Ovary (tissue), 3 donors: ENCODE measurements at regions not wholly inside any gene's neighbourhood (a gene's known extent, or its start where the extent isn't known, plus 50 kb on each side); places are given as distances from the start of the nearest gene placed in this dataset.

ENCODE experiments used
- POLR2A ChIP-seq: fragments of 450-650 bp; IDR thresholded peaks from one replicate; pipeline ENCODE4 v1.6.1; 2017; ENCODE audit warnings: antibody characterized with exemption, mild to moderate bottlenecking, moderate library complexity
- TF ChIP-seq, protein P1 (sequence below), 3 donors: fragments of 450-650 bp in 2 of 3; fragments of 200-600 bp in 1 of 3; IDR thresholded peaks; one replicate each; pipeline versions ENCODE4 v1.5.1 to v1.8.0; 2016 to 2022; ENCODE audit warnings: antibody characterized with exemption in 3 of 3, mild to moderate bottlenecking in 1 of 3
- donor health status: DM: no; HTN: no; CAD: no.

DNA sequence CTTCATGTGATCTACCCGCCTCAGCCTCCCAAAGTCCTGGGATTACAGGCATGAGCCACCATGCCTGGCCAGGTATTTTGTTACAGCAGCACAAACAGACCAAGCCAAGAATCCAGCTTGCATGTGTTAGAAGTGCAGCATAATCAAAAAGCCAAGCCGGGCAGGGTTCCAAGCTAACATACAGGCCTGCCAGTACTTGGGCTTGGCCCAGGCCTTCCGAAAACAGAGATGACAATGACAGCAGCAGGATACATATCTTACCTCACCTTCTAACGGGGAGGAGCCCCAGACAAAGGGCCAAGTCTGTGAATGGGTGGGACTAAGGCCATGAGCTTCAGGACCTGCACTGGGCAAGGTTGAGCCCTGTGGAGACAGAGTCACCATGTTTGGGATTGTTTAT, 91.4 kb upstream of the ZNF462 start:
- TF ChIP-seq, protein P1, sequence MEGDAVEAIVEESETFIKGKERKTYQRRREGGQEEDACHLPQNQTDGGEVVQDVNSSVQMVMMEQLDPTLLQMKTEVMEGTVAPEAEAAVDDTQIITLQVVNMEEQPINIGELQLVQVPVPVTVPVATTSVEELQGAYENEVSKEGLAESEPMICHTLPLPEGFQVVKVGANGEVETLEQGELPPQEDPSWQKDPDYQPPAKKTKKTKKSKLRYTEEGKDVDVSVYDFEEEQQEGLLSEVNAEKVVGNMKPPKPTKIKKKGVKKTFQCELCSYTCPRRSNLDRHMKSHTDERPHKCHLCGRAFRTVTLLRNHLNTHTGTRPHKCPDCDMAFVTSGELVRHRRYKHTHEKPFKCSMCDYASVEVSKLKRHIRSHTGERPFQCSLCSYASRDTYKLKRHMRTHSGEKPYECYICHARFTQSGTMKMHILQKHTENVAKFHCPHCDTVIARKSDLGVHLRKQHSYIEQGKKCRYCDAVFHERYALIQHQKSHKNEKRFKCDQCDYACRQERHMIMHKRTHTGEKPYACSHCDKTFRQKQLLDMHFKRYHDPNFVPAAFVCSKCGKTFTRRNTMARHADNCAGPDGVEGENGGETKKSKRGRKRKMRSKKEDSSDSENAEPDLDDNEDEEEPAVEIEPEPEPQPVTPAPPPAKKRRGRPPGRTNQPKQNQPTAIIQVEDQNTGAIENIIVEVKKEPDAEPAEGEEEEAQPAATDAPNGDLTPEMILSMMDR (IDR thresholded peaks at IDR 0.05): no peak
- TF ChIP-seq POLR2A: no peak
